Endothelial cell of umbilical vein (primary cell): ENCODE measurements at regions not wholly inside any gene's neighbourhood (a gene's known extent, or its start where the extent isn't known, plus 50 kb on each side); places are given as distances from the start of the nearest gene placed in this dataset.
A peak's percentile ranks its signal among the peaks of the same experiment; 100 is the strongest.

Experiments used
- BruUV-seq: library from RNA; stranded (reverse); fragments of 400-500 nt; replicated peaks from 2 replicates; lab custom pipeline; 2021; lab: Mats Ljungman, UMichigan
- CTCF ChIA-PET: fragments of 300-600, 350-600 bp; sonication (Branson Sonifier 250); formaldehyde crosslinking; loops from one replicate; lab custom pipeline; 2021; ENCODE audit warnings: antibody characterized with exemption, inconsistent platforms; lab: Charles Lee
- POLR2A ChIA-PET: fragments of 300-600, 350-600 bp; sonication (Branson Sonifier 250); formaldehyde crosslinking; loops from one replicate; lab custom pipeline; 2021; ENCODE audit warnings: antibody characterized with exemption, inconsistent platforms; lab: Charles Lee
- DNase-seq: peaks from one replicate; pipeline ENCODE4 v3.0.0-alpha.2; 2011; ENCODE audit warnings: low read depth, low spot score
- FAIRE-seq: peaks from 2 replicates; lab custom pipeline; 2011; peaks lifted over from hg19 to GRCh38; lab: Jason Lieb, UNC
- H2AFZ ChIP-seq: 2 replicates; pipeline ENCODE4 v1.6.0; 2012; ENCODE audit warnings: low read depth, low read length, control low read depth, inconsistent platforms
- H3K27ac ChIP-seq: 2 replicates; pipeline ENCODE4 v1.5.1; 2011; ENCODE audit warnings: low read depth, mild to moderate bottlenecking, control low read depth, low read length, moderate library complexity; ENCODE audit not compliant: insufficient read depth
- H3K27me3 ChIP-seq, 2 experiments: 2 replicates each; pipeline versions ENCODE4 v1.6.0 to v1.6.1; 2011; ENCODE audit warnings: low read length in 2 of 2, mixed read lengths in 1 of 2; ENCODE audit not compliant: control insufficient read depth in 2 of 2, insufficient read depth in 2 of 2
- H3K36me3 ChIP-seq, 2 experiments: 2 replicates in 1 of 2; 3 replicates in 1 of 2; pipeline ENCODE4 v1.5.1; 2011; ENCODE audit warnings: low read length in 2 of 2, mild to moderate bottlenecking in 1 of 2, moderate library complexity in 1 of 2; ENCODE audit not compliant: control insufficient read depth in 2 of 2, insufficient read depth in 2 of 2; ENCODE audit errors: extremely low read depth in 1 of 2
- H3K4me1 ChIP-seq: 3 replicates; pipeline ENCODE4 v1.5.1; 2011; ENCODE audit warnings: mild to moderate bottlenecking, low read length; ENCODE audit not compliant: control insufficient read depth, insufficient read depth; ENCODE audit errors: extremely low read depth
- H3K4me2 ChIP-seq: 2 replicates; pipeline ENCODE4 v1.6.1; 2011; ENCODE audit warnings: low read length, control low read depth, mixed read lengths; ENCODE audit not compliant: insufficient read depth
- H3K4me3 ChIP-seq, 3 experiments: fragments of 200-600 bp in 1 of 3; sonication (generic), shearing (Covaris generic) in 1 of 3; replicated peaks in 1 of 3; 2 replicates each; pipeline ENCODE4 v1.5.1; 2011 to 2016; ENCODE audit warnings: control low read depth in 3 of 3, low read length in 3 of 3, mild to moderate bottlenecking in 2 of 3, inconsistent platforms in 1 of 3, low read depth in 1 of 3, moderate library complexity in 1 of 3; ENCODE audit not compliant: insufficient read depth in 1 of 3
- H3K79me2 ChIP-seq: 2 replicates; pipeline ENCODE4 v1.6.0; 2012; ENCODE audit warnings: low read length, inconsistent platforms; ENCODE audit not compliant: control insufficient read depth, insufficient read depth
- H3K9ac ChIP-seq: replicated peaks from 2 replicates; pipeline ENCODE3; 2011; ENCODE audit warnings: low read length, control low read depth; ENCODE audit not compliant: insufficient read depth; ENCODE audit errors: extremely low read depth
- H3K9me1 ChIP-seq: replicated peaks from 3 replicates; pipeline ENCODE4 v1.6.0; 2011; ENCODE audit warnings: mild to moderate bottlenecking, low read length; ENCODE audit not compliant: control insufficient read depth, insufficient read depth; ENCODE audit errors: extremely low read depth
- H3K9me3 ChIP-seq: replicated peaks from 2 replicates; pipeline ENCODE4 v1.5.1; 2012; ENCODE audit warnings: low read length, inconsistent platforms; ENCODE audit not compliant: control insufficient read depth, insufficient read depth
- H4K20me1 ChIP-seq: replicated peaks from 2 replicates; pipeline ENCODE3; 2011; ENCODE audit warnings: mild to moderate bottlenecking, low read length; ENCODE audit not compliant: control insufficient read depth, insufficient read depth; ENCODE audit errors: extremely low read depth
- CTCF ChIP-seq, 2 donors: IDR thresholded peaks; 1 replicate in 1 of 2; 2 replicates in 1 of 2; pipeline ENCODE4 v1.5.1; 2011; ENCODE audit warnings: low read length in 2 of 2, mild to moderate bottlenecking in 2 of 2, moderate library complexity in 2 of 2, control low read depth in 1 of 2, inconsistent platforms in 1 of 2, low read depth in 1 of 2; ENCODE audit not compliant: insufficient read depth in 1 of 2; ENCODE audit errors: extremely low read depth in 1 of 2
- EZH2 ChIP-seq: IDR thresholded peaks from 2 replicates; pipeline ENCODE4 v1.6.1; 2012; ENCODE audit warnings: borderline replicate concordance, low read depth, mild to moderate bottlenecking, moderate library complexity, low read length, inconsistent platforms; ENCODE audit not compliant: severe bottlenecking
- FOS ChIP-seq: IDR thresholded peaks from 2 replicates; pipeline ENCODE4 v1.6.1; 2011; ENCODE audit warnings: mild to moderate bottlenecking, low read length, moderate library complexity, borderline replicate concordance; ENCODE audit not compliant: insufficient read depth
- GATA2 ChIP-seq: IDR thresholded peaks from 2 replicates; pipeline ENCODE4 v1.7.0; 2011; ENCODE audit warnings: low read depth, mild to moderate bottlenecking, moderate library complexity, mixed read lengths, low read length; ENCODE audit not compliant: insufficient read length, insufficient read depth
- JUN ChIP-seq: IDR thresholded peaks from 2 replicates; pipeline ENCODE4 v1.6.1; 2011; ENCODE audit warnings: borderline replicate concordance, low read depth; ENCODE audit not compliant: insufficient read length, insufficient read depth
- MAX ChIP-seq: IDR thresholded peaks from 2 replicates; pipeline ENCODE4 v1.6.1; 2011; ENCODE audit not compliant: insufficient read depth, insufficient read length
- MYC ChIP-seq: IDR thresholded peaks from one replicate; pipeline ENCODE4 v1.6.1; 2011; ENCODE audit warnings: mild to moderate bottlenecking, low read depth, low read length
- POLR2A ChIP-seq: IDR thresholded peaks from 2 replicates; pipeline ENCODE4 v1.6.1; 2012; ENCODE audit warnings: low read depth, mild to moderate bottlenecking, control low read depth, low read length
- POLR2AphosphoS5 ChIP-seq: IDR thresholded peaks from 2 replicates; pipeline ENCODE4 v1.6.1; 2012; ENCODE audit warnings: low read depth, mild to moderate bottlenecking, control low read depth, low read length, moderate library complexity; ENCODE audit not compliant: insufficient read depth
- dilution Hi-C: fragments of 300-500 bp; cut with MboI; formaldehyde crosslinking; loops from one replicate; pipeline ENCODE4 v1.15.0; 2019; ENCODE audit warnings: low sequenced_read_pairs; ENCODE audit not compliant: extremely low pct_ligation_motif_present
- intact Hi-C: fragments of 100-400 bp; cut with micrococcal nuclease; formaldehyde crosslinking; loops from one replicate; pipeline ENCODE4 v1.10.0; 2022

GRCh38 chr5:121634946-121635345 lies 216.7 kb upstream of the FTMT start:
- ChIA-PET CTCF (no interaction called here), POLR2A (no interaction called here)
- Histone ChIP-seq H2AFZ (no peak overlapping the region), H3K4me3 (no peak overlapping the region), H3K36me3 (no peaks in the 10 kb centered on the region), H3K9me1 (no peaks in the 10 kb centered on the region), H3K79me2 (no peaks in the 10 kb centered on the region), H3K4me2 (no peak overlapping the region), H3K4me1 (no peaks in the 10 kb centered on the region), H3K27me3 (no peaks in the 10 kb centered on the region), H3K9me3 (no peaks in the 10 kb centered on the region), H3K27ac (no peak overlapping the region), H3K9ac (no peak overlapping the region), H4K20me1 (no peaks in the 10 kb centered on the region)
- intact Hi-C loops (no loop called here), dilution Hi-C loops (no loop called here)
- no TSS peak for BruUV-seq
- peak; percentile 69 for FAIRE-seq
- no peak for DNase-seq
- TF ChIP-seq CTCF (IDR thresholded peaks at IDR 0.05; ENCODE audit: extremely low read depth in 1 of 2, insufficient read depth in 1 of 2, low read depth in 1 of 2, low read length in 2 of 2) (no peak), MAX (no peak), GATA2 (no peak), FOS (no peak), EZH2 (no peak), MYC (no peak), JUN (no peak), POLR2A (no peak), POLR2AphosphoS5 (no peak)
